A673 (cell line): ENCODE measurements at regions not wholly inside any gene's neighbourhood (a gene's known extent, or its start where the extent isn't known, plus 50 kb on each side); places are given as distances from the start of the nearest gene placed in this dataset.

Source experiments
- BruUV-seq: library from RNA; stranded (reverse); fragments of 400-500 nt; replicated peaks from 2 replicates; lab custom pipeline; 2021; lab: Mats Ljungman, UMichigan
- CTCF ChIA-PET: fragments of 300-600 bp; sonication (Branson Sonifier 250); formaldehyde crosslinking; loops from one replicate; lab custom pipeline; 2022; ENCODE audit warnings: antibody characterized with exemption; lab: Charles Lee
- POLR2A ChIA-PET: fragments of 300-600 bp; sonication (Branson Sonifier 250); formaldehyde crosslinking; loops from one replicate; lab custom pipeline; 2022; ENCODE audit warnings: antibody characterized with exemption; ENCODE audit not compliant: low non-redundant PET; lab: Charles Lee
- DNase-seq: peaks from one replicate; pipeline ENCODE4 v3.0.0-alpha.2; 2015; ENCODE audit warnings: low spot score
- H3K27ac ChIP-seq: fragments of 200-600 bp; sonication (generic); 2 replicates; pipeline ENCODE4 v1.5.1; 2016; ENCODE audit warnings: mixed run types, low read depth, mild to moderate bottlenecking, mixed read lengths, antibody characterized with exemption, low read length; ENCODE audit not compliant: poor library complexity, severe bottlenecking
- H3K27me3 ChIP-seq: fragments of 200-600 bp; sonication (generic); replicated peaks from 2 replicates; pipeline ENCODE4 v1.6.1; 2017; ENCODE audit warnings: mixed run types, low read depth, mild to moderate bottlenecking, mixed read lengths, antibody characterized with exemption, low read length; ENCODE audit not compliant: insufficient read depth, poor library complexity
- H3K36me3 ChIP-seq: fragments of 200-600 bp; sonication (generic); 2 replicates; pipeline ENCODE4 v1.6.1; 2016; ENCODE audit warnings: mixed run types, mild to moderate bottlenecking, mixed read lengths, antibody characterized with exemption, low read length; ENCODE audit not compliant: insufficient read depth, poor library complexity, severe bottlenecking
- H3K4me1 ChIP-seq: fragments of 200-600 bp; sonication (generic); 2 replicates; pipeline ENCODE4 v1.6.1; 2017; ENCODE audit warnings: mixed run types, mild to moderate bottlenecking, mixed read lengths, antibody characterized with exemption, low read length; ENCODE audit not compliant: insufficient read depth, poor library complexity, severe bottlenecking
- H3K4me3 ChIP-seq: fragments of 200-600 bp; sonication (generic); 2 replicates; pipeline ENCODE4 v1.5.1; 2016; ENCODE audit warnings: low read depth, mixed run types, mild to moderate bottlenecking, mixed read lengths, low read length; ENCODE audit not compliant: poor library complexity, severe bottlenecking
- H3K9me3 ChIP-seq: fragments of 200-600 bp; sonication (generic); 2 replicates; pipeline ENCODE4 v1.6.1; 2016; ENCODE audit warnings: mixed run types, low read depth, mild to moderate bottlenecking, mixed read lengths, antibody characterized with exemption, low read length; ENCODE audit not compliant: poor library complexity, severe bottlenecking
- EZH2 ChIP-seq: fragments of 200-600 bp; sonication (generic); IDR thresholded peaks from 2 replicates; pipeline ENCODE4 v1.6.1; 2017; ENCODE audit warnings: borderline replicate concordance, low read depth, mild to moderate bottlenecking, mixed read lengths, antibody characterized with exemption, low read length; ENCODE audit not compliant: poor library complexity, severe bottlenecking
- intact Hi-C: fragments of 100-400 bp; cut with micrococcal nuclease; formaldehyde crosslinking; loops from one replicate; pipeline ENCODE4 v1.10.0; 2022; ENCODE audit not compliant: unreplicated experiment
- TF ChIP-seq, protein P1 (sequence below): fragments of 300-800, 200-600 bp; sonication (generic); conservative IDR thresholded peaks from 2 replicates; pipeline ENCODE4 v1.5.1; 2017; ENCODE audit warnings: low read depth, mild to moderate bottlenecking, antibody characterized with exemption, low read length, moderate library complexity, mixed read lengths

DNA sequence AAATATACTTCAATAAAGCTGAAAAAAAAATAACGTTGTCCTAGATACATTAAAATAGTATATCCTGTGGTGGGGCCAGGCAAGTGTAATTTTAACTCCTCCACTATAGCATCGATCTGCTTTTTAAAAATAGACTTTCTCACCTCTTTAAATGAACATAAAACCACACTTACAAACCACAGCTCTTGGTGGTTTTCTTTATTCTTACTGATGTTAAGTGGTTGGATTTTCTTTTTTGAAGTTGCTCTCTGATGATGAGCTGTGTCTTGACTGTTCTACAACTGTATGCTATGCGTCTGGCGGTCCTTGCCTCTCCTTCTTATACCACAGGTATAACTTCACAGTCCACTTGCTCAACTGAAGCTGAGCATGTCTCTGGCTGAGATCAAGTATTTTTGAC is 721.5 kb upstream of the KLHL1 start:
- TF ChIP-seq, protein P1, sequence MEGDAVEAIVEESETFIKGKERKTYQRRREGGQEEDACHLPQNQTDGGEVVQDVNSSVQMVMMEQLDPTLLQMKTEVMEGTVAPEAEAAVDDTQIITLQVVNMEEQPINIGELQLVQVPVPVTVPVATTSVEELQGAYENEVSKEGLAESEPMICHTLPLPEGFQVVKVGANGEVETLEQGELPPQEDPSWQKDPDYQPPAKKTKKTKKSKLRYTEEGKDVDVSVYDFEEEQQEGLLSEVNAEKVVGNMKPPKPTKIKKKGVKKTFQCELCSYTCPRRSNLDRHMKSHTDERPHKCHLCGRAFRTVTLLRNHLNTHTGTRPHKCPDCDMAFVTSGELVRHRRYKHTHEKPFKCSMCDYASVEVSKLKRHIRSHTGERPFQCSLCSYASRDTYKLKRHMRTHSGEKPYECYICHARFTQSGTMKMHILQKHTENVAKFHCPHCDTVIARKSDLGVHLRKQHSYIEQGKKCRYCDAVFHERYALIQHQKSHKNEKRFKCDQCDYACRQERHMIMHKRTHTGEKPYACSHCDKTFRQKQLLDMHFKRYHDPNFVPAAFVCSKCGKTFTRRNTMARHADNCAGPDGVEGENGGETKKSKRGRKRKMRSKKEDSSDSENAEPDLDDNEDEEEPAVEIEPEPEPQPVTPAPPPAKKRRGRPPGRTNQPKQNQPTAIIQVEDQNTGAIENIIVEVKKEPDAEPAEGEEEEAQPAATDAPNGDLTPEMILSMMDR: no peak
- TF ChIP-seq EZH2: no peak
- H3K36me3 ChIP-seq: no peaks in the 10 kb centered on the region
- CTCF ChIA-PET: no interaction called here
- peaks cover 18% of the 10 kb centered on the region for H3K27me3 ChIP-seq
- H3K4me1 ChIP-seq: no peaks in the 10 kb centered on the region
- POLR2A ChIA-PET: interaction anchor here (0.6 kb wide), 1 partner anchor 22 kb away, joined by 4 read pairs; no protein-coding TSS in a partner anchor
- H3K4me3 ChIP-seq: no peak overlapping the region
- DNase-seq: no peak
- no peak overlapping the region for H3K27ac ChIP-seq
- no peaks in the 10 kb centered on the region for H3K9me3 ChIP-seq
- intact Hi-C loops: no loop called here
- BruUV-seq: no TSS peak

DNA sequence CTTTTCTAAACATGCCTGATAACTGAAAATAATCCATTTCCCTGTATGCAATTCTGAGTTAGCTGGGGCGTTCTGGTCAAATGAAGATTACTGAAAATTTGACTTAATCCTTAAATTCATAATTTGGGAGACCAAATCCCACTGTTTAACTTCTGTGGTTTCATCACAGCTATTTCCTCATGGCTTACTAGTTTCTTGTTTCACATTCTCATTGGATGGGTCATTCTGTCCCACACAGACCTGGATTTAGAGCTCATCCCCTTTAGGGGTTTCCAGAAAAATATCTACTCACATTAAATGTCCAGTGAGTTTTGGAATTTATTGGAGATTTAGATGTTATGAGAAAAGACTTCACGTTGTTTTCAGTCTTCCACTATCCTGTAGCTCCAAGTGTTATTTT is 709.3 kb upstream of the KLHL1 start:
- H3K27ac ChIP-seq: no peak overlapping the region
- no peaks in the 10 kb centered on the region for H3K4me1 ChIP-seq
- no peaks in the 10 kb centered on the region for H3K9me3 ChIP-seq
- BruUV-seq: no TSS peak
- no peak for DNase-seq
- H3K4me3 ChIP-seq: no peak overlapping the region
- no peaks in the 10 kb centered on the region for H3K36me3 ChIP-seq
- TF ChIP-seq, protein P1: no peak
- no peak for TF ChIP-seq EZH2
- intact Hi-C loops: no loop called here
- ChIA-PET POLR2A (no interaction called here), CTCF (no interaction called here)
- peaks cover 23% of the 10 kb centered on the region for H3K27me3 ChIP-seq

DNA sequence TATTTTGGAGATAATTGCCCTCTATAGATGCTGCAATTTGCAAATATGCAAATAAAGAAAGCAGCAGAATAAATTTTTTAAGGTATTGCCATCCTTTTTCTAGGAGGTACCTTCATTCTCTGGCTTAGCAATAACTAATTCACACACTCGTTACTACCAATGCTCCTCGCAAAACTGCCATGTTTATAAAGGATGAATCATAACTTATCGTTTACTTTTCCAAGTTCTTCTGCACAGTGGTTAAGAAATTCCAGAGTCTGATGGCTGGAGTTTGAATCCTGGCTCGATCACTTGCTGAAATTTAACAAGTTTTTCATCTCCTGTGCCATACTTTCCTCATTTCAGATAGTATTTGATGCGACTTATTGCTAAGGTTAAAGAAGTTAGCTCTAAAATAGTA is 708.6 kb upstream of the KLHL1 start:
- Histone ChIP-seq H3K9me3 (no peaks in the 10 kb centered on the region), H3K4me3 (no peak overlapping the region), H3K27ac (no peak overlapping the region), H3K36me3 (no peaks in the 10 kb centered on the region), H3K4me1 (no peaks in the 10 kb centered on the region), H3K27me3 (peaks cover 23% of the 10 kb centered on the region)
- intact Hi-C loops: no loop called here
- no TSS peak for BruUV-seq
- ChIA-PET CTCF (no interaction called here), POLR2A (no interaction called here)
- no peak for DNase-seq
- no peak for TF ChIP-seq EZH2

DNA sequence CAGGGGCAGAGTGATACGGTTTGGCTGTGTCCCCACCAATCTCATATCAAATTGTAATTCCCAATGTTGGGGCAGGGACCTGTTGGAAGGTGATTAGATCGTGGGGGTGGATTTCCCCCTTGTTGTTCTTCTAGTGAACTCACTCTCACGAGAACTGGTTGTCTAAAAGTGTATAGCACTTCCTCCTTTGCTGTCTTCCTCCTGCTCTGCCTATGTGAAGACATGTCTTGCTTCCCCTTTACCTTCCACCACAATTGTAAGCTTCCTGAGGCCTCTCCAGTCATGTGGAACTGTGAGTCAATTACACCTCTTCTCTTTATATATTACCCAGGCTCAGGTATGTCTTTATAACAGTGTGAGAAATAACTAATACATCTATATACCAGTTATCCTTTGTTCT is 706.4 kb upstream of the KLHL1 start:
- intact Hi-C loops: no loop called here
- no peaks in the 10 kb centered on the region for H3K36me3 ChIP-seq
- no peaks in the 10 kb centered on the region for H3K4me1 ChIP-seq
- ChIA-PET CTCF (no interaction called here), POLR2A (no interaction called here)
- no TSS peak for BruUV-seq
- no peaks in the 10 kb centered on the region for H3K9me3 ChIP-seq
- H3K27ac ChIP-seq: no peak overlapping the region
- no peak for TF ChIP-seq EZH2
- TF ChIP-seq, protein P1: no peak
- DNase-seq: no peak
- no peak overlapping the region for H3K4me3 ChIP-seq
- H3K27me3 ChIP-seq: peaks cover 23% of the 10 kb centered on the region
